B cell (primary cell): ENCODE measurements at regions not wholly inside any gene's neighbourhood (a gene's known extent, or its start where the extent isn't known, plus 50 kb on each side); places are given as distances from the start of the nearest gene placed in this dataset.

ENCODE experiments used
- ATAC-seq: fragments of 200-7000 bp; cut with Tn5 transposase; one replicate; pipeline ENCODE4 v1.10.0; 2021; ENCODE audit warnings: low read depth, mild to moderate bottlenecking, moderate number of reproducible peaks, moderate library complexity
- CTCF ChIA-PET: fragments of 350-600 bp; sonication (Branson Sonifier 250); formaldehyde crosslinking; loops from one replicate; lab custom pipeline; 2021; ENCODE audit warnings: antibody characterized with exemption, inconsistent platforms; lab: Charles Lee
- POLR2A ChIA-PET: fragments of 350-600 bp; sonication (Branson Sonifier 250); formaldehyde crosslinking; loops from one replicate; lab custom pipeline; 2021; ENCODE audit warnings: antibody characterized with exemption; lab: Charles Lee
- DNase-seq: peaks from one replicate; pipeline ENCODE4 v3.0.0; 2013
- H2AFZ ChIP-seq: 2 replicates; pipeline ENCODE4 v1.6.1; 2012; ENCODE audit warnings: mild to moderate bottlenecking, low read depth, low read length; ENCODE audit not compliant: insufficient read depth, poor library complexity, severe bottlenecking
- H3K27ac ChIP-seq, 2 donors: 1 replicate in 1 of 2; 2 replicates in 1 of 2; pipeline ENCODE4 v1.5.1; 2012 to 2013; ENCODE audit warnings: low read length in 2 of 2, mild to moderate bottlenecking in 2 of 2, moderate library complexity in 1 of 2
- H3K27me3 ChIP-seq, 4 experiments: fragments of 200-600 bp in 1 of 4; sonication (generic) in 1 of 4; replicated peaks in 1 of 4; 1 replicate in 2 of 4; 2 replicates in 2 of 4; pipeline versions ENCODE4 v1.6.1 to v1.7.0; 2013 to 2016; ENCODE audit warnings: low read length in 3 of 4, mild to moderate bottlenecking in 2 of 4, mixed read lengths in 1 of 4, moderate library complexity in 1 of 4; ENCODE audit not compliant: insufficient read depth in 4 of 4, control insufficient read depth in 3 of 4; ENCODE audit errors: control extremely low read depth in 1 of 4
- H3K36me3 ChIP-seq, 2 experiments: replicated peaks in 1 of 2; 1 replicate in 1 of 2; 2 replicates in 1 of 2; pipeline versions ENCODE4 v1.6.1 to v1.7.1; 2013; ENCODE audit warnings: low read length in 1 of 2; ENCODE audit not compliant: insufficient read depth in 2 of 2, control insufficient read depth in 1 of 2; ENCODE audit errors: control extremely low read depth in 1 of 2, extremely low read depth in 1 of 2
- H3K4me1 ChIP-seq, 2 donors: fragments of 200-600 bp in 1 of 2; sonication (generic) in 1 of 2; 1 replicate in 1 of 2; 2 replicates in 1 of 2; pipeline versions ENCODE4 v1.5.1 to v1.6.1; 2013 to 2017; ENCODE audit warnings: low read length in 2 of 2; ENCODE audit not compliant: control insufficient read depth in 2 of 2, insufficient read depth in 2 of 2
- H3K4me2 ChIP-seq: replicated peaks from 2 replicates; pipeline ENCODE3; 2012; ENCODE audit warnings: mild to moderate bottlenecking, low read depth, low read length; ENCODE audit not compliant: poor library complexity, severe bottlenecking
- H3K4me3 ChIP-seq, 5 experiments: fragments of 200-600 bp in 1 of 5; sonication (generic) in 1 of 5; 1 replicate in 3 of 5; 2 replicates in 2 of 5; pipeline versions ENCODE4 v1.5.1 to v1.7.0; 2011 to 2016; ENCODE audit warnings: low read length in 4 of 5, mild to moderate bottlenecking in 4 of 5, low read depth in 2 of 5, control low read depth in 1 of 5, moderate library complexity in 1 of 5; ENCODE audit not compliant: insufficient read depth in 1 of 5; ENCODE audit errors: control extremely low read depth in 1 of 5, extremely low read depth in 1 of 5
- H3K79me2 ChIP-seq: fragments of 200-600 bp; sonication (generic); one replicate; pipeline ENCODE4 v1.6.0; 2016; ENCODE audit warnings: low read length; ENCODE audit not compliant: control insufficient read depth, insufficient read depth
- H3K9ac ChIP-seq: fragments of 200-600 bp; sonication (generic); 2 replicates; pipeline ENCODE4 v1.6.1; 2017; ENCODE audit warnings: mild to moderate bottlenecking, low read length, moderate library complexity
- H3K9me3 ChIP-seq, 3 donors: one replicate each; pipeline versions ENCODE4 v1.6.1 to v1.7.1; 2013; ENCODE audit warnings: low read length in 2 of 3; ENCODE audit not compliant: control insufficient read depth in 2 of 3, insufficient read depth in 1 of 3; ENCODE audit errors: control extremely low read depth in 1 of 3
- H4K20me1 ChIP-seq: 2 replicates; pipeline ENCODE4 v1.6.0; 2012; ENCODE audit warnings: mild to moderate bottlenecking, low read length; ENCODE audit not compliant: insufficient read depth, control insufficient read depth, poor library complexity, severe bottlenecking
- H3K27ac Mint-ChIP-seq: one replicate; pipeline ENCODE4 v1.8.0; 2021; ENCODE audit warnings: mixed read lengths
- H3K27me3 Mint-ChIP-seq: one replicate; pipeline ENCODE4 v1.8.0; 2021; ENCODE audit warnings: mixed read lengths
- H3K4me1 Mint-ChIP-seq: one replicate; pipeline ENCODE4 v1.8.0; 2021; ENCODE audit warnings: mixed read lengths
- H3K4me3 Mint-ChIP-seq: one replicate; pipeline ENCODE4 v1.8.0; 2021; ENCODE audit warnings: mixed read lengths
- H3K9me3 Mint-ChIP-seq: one replicate; pipeline ENCODE4 v1.8.0; 2022; ENCODE audit warnings: mixed read lengths; ENCODE audit not compliant: insufficient read depth
- EZH2 ChIP-seq: IDR thresholded peaks from 2 replicates; pipeline ENCODE4 v1.6.1; 2012; ENCODE audit warnings: borderline replicate concordance, low read depth, mild to moderate bottlenecking, moderate library complexity, low read length; ENCODE audit not compliant: insufficient read depth, poor library complexity, severe bottlenecking
- WGBS: methylation state at CpG from one replicate; pipeline ENCODE4 v1.1.5; 2013; ENCODE audit warnings: missing lambda C conversion rate; ENCODE audit not compliant: insufficient coverage; 5-methylcytosine and 5-hydroxymethylcytosine counted together
- intact Hi-C: fragments of 100-400 bp; cut with micrococcal nuclease; formaldehyde crosslinking; loops from one replicate; pipeline ENCODE4 v1.10.0; 2022
- TF ChIP-seq, protein P1 (sequence below): fragments of 200-600 bp; IDR thresholded peaks from one replicate; pipeline ENCODE4 v1.8.0; 2022; ENCODE audit warnings: antibody characterized with exemption, mild to moderate bottlenecking

DNA sequence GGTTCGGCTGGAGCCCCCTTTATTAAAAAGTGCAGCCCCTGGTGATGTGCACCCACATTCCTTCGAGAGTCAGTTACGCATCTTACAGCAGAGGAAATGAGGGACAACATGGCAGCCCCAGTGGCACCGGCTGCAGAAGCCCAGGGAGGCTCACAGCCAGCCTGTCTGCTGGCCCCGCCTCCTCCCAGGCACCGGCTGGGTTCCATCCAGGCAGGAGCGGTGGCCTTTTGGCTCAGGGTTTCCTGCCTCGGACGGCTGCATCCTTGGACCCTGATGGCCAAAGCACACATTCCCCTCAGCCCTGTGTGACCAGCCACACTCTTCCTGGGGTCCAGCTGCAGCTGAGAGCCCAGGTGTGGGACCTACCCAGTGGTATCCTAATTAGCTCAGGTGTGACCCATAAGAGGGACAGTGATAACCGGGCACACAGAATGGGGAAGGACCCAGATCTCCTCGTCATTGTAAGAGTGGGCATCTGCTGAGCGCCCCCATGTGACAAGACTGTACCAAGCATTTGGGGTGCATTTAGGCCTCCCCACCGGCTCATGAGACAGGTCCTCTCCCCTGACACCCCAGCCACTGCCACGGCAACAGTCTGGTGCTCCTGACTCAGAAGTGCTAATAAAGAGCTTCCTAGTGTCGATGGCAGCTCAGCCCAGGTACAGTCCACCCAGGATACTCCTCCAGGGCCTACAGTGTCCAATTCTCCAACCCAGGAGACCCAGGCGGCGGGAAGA is 63.3 kb upstream of the CHST15 start:
- Histone ChIP-seq H3K4me1 (peaks cover 20 to 23% of the 10 kb centered on the region in 2 donors), H3K36me3 (no peaks in the 10 kb centered on the region), H3K4me3 (no peak overlapping the region), H3K27me3 (no peaks in the 10 kb centered on the region), H3K4me2 (no peak overlapping the region), H3K27ac (no peak overlapping the region), H4K20me1 (no peaks in the 10 kb centered on the region), H2AFZ (no peak overlapping the region), H3K9ac (no peak overlapping the region), H3K79me2 (no peaks in the 10 kb centered on the region), H3K9me3 (peaks cover 0 to 7% (median 0%) of the 10 kb centered on the region in 3 donors)
- WGBS = 84% methylated on average over 17 of the region's 17 CpGs
- Mint-ChIP-seq H3K27me3 (peaks cover 3% of the 10 kb centered on the region), H3K4me1 (peaks cover 3% of the 10 kb centered on the region), H3K9me3 (no peaks in the 10 kb centered on the region), H3K27ac (no peak overlapping the region), H3K4me3 (no peak overlapping the region)
- TF ChIP-seq, protein P1, sequence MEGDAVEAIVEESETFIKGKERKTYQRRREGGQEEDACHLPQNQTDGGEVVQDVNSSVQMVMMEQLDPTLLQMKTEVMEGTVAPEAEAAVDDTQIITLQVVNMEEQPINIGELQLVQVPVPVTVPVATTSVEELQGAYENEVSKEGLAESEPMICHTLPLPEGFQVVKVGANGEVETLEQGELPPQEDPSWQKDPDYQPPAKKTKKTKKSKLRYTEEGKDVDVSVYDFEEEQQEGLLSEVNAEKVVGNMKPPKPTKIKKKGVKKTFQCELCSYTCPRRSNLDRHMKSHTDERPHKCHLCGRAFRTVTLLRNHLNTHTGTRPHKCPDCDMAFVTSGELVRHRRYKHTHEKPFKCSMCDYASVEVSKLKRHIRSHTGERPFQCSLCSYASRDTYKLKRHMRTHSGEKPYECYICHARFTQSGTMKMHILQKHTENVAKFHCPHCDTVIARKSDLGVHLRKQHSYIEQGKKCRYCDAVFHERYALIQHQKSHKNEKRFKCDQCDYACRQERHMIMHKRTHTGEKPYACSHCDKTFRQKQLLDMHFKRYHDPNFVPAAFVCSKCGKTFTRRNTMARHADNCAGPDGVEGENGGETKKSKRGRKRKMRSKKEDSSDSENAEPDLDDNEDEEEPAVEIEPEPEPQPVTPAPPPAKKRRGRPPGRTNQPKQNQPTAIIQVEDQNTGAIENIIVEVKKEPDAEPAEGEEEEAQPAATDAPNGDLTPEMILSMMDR = no peak
- TF ChIP-seq EZH2 = no peak
- POLR2A ChIA-PET = no interaction called here
- DNase-seq = peak; percentile 49
- CTCF ChIA-PET = interaction anchor here (1.0 to 2.7 kb wide), 12 partner anchors 33 to 234 kb away, joined by 3 to 31 read pairs (median 5); partner anchors contain the start of gene CHST15
- intact Hi-C loops = loop anchor here (1.0 to 2.0 kb wide), 2 partner anchors 132 to 162 kb away; no protein-coding TSS in a partner anchor
- peak; percentile 13 for ATAC-seq

DNA sequence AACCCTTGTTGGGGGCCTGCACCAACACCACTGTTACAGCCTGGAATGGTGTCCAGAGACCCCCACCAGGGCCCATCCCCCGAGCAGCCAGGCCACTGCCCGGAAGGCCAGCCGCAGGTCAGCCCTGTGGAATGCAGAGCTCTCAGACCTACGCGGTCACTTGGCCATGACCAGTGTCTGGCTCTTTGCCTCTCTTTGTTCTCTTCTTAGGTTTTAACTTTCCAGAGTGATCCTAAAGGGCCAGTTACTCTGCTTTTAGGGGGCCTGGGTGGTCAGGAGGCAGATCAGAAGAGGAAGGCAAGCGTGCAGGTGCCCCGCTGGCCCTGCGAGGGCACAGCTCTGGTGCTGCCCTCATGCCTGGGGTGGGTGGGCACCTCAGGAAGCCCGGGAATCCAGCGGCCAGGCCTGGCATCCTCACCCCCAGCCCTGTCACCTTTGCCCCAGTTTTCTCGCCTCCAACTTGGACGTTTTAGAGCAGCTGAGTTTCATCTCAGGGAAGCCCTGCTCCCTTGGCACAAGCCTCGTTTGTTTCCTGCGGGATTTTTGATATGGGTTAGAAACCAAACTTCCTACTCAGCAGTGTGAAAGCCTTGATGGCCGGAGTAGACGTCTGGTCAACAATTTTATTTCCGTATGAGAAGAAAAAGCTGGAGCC is 62.5 kb upstream of the CHST15 start:
- H3K4me3 ChIP-seq = no peak overlapping the region
- ATAC-seq (no peak), DNase-seq (no peak)
- Mint-ChIP-seq H3K27ac (no peak overlapping the region), H3K9me3 (no peaks in the 10 kb centered on the region), H3K27me3 (peaks cover 3% of the 10 kb centered on the region), H3K4me3 (no peak overlapping the region), H3K4me1 (peaks cover 3% of the 10 kb centered on the region)
- H3K36me3 ChIP-seq = no peaks in the 10 kb centered on the region
- intact Hi-C loops = loop anchor here (1.0 to 2.0 kb wide), 2 partner anchors 131 to 162 kb away; no protein-coding TSS in a partner anchor
- no peak overlapping the region for H2AFZ ChIP-seq
- no peak overlapping the region for H3K4me2 ChIP-seq
- ChIA-PET CTCF (interaction anchor here (1.0 to 2.7 kb wide), 11 partner anchors 32 to 235 kb away, joined by 3 to 31 read pairs (median 6); partner anchors contain the start of gene CHST15), POLR2A (no interaction called here)
- no peaks in the 10 kb centered on the region for H4K20me1 ChIP-seq
- H3K27ac ChIP-seq = no peak overlapping the region
- no peak overlapping the region for H3K9ac ChIP-seq
- 94% methylated on average over 17 of the region's 17 CpGs for WGBS
- peaks cover 20 to 23% of the 10 kb centered on the region in 2 donors for H3K4me1 ChIP-seq
- TF ChIP-seq, protein P1 = no peak
- TF ChIP-seq EZH2 = no peak
- no peaks in the 10 kb centered on the region for H3K79me2 ChIP-seq
- H3K9me3 ChIP-seq = peaks cover 0 to 7% (median 0%) of the 10 kb centered on the region in 3 donors
- no peaks in the 10 kb centered on the region for H3K27me3 ChIP-seq
